Activated T-cell treated with anti-CD3 and anti-CD28 coated beads, Interleukin-2, amount 50 U/mL, for 72 hours (primary cell): ENCODE measurements at regions not wholly inside any gene's neighbourhood (a gene's known extent, or its start where the extent isn't known, plus 50 kb on each side); places are given as distances from the start of the nearest gene placed in this dataset.
"Not testable (repeated sequence)": the region's sequence is repeated elsewhere in the genome, so short reads cannot be mapped to it uniquely, and the experiment has no call there.

ENCODE experiments used
- ATAC-seq, 2 donors: fragments of 150-1000 bp; cut with Tn5 transposase; replicated peaks in 1 of 2; 2 replicates each; pipeline ENCODE4 v1.10.0; 2021; ENCODE audit warnings: moderate library complexity in 2 of 2, mild to moderate bottlenecking in 1 of 2
- DNase-seq, 2 donors: peaks; one replicate each; pipeline ENCODE4 v3.0.0; 2021 to 2022; ENCODE audit warnings: mixed read lengths in 1 of 2
- H3K27ac Mint-ChIP-seq: one replicate; pipeline ENCODE4 v1.8.0; 2022; ENCODE audit warnings: mild to moderate bottlenecking, moderate library complexity, mixed read lengths
- H3K27me3 Mint-ChIP-seq: one replicate; pipeline ENCODE4 v1.8.0; 2022; ENCODE audit warnings: low read depth, mixed read lengths
- H3K36me3 Mint-ChIP-seq, 2 donors: one replicate each; pipeline ENCODE4 v1.8.0; 2022; ENCODE audit warnings: mixed read lengths in 2 of 2, mild to moderate bottlenecking in 1 of 2; ENCODE audit not compliant: insufficient read depth in 2 of 2
- H3K4me1 Mint-ChIP-seq: one replicate; pipeline ENCODE4 v1.8.0; 2022; ENCODE audit warnings: low read depth, mixed read lengths
- H3K4me3 Mint-ChIP-seq, 2 donors: one replicate each; pipeline ENCODE4 v1.8.0; 2022; ENCODE audit warnings: mild to moderate bottlenecking in 2 of 2, mixed read lengths in 2 of 2, moderate library complexity in 2 of 2
- H3K9me3 Mint-ChIP-seq, 2 donors: one replicate each; pipeline ENCODE4 v1.8.0; 2022; ENCODE audit warnings: mixed read lengths in 2 of 2

- Mint-ChIP-seq H3K36me3 (peaks cover 2 to 3% of the 10 kb centered on the region in 2 donors), H3K4me1 (no peaks in the 10 kb centered on the region), H3K9me3 (peaks cover 0 to 2% of the 10 kb centered on the region in 2 donors), H3K4me3 (no peak overlapping the region), H3K27me3 (no peaks in the 10 kb centered on the region), H3K27ac (no peak overlapping the region)
- ATAC-seq: no peak
- DNase-seq: no peak
Measured at GRCh38 chr20:60171738-60172137, 213.5 kb downstream of the CDH26 start.

GRCh38 chr20:60172346-60172984 is 214.2 kb downstream of the CDH26 start:
- peaks cover 0 to 2% of the 10 kb centered on the region in 2 donors for H3K9me3 Mint-ChIP-seq
- no peak overlapping the region for H3K27ac Mint-ChIP-seq
- no peak overlapping the region for H3K4me3 Mint-ChIP-seq
- peaks cover 2 to 3% of the 10 kb centered on the region in 2 donors for H3K36me3 Mint-ChIP-seq
- DNase-seq (no peak), ATAC-seq (no peak)
- H3K27me3 Mint-ChIP-seq: no peaks in the 10 kb centered on the region
- H3K4me1 Mint-ChIP-seq: no peaks in the 10 kb centered on the region

GRCh38 chr20:60177080-60177479 is 218.9 kb downstream of the CDH26 start:
- Mint-ChIP-seq H3K9me3 (peaks cover 0 to 2% of the 10 kb centered on the region in 2 donors), H3K36me3 (peaks cover 2 to 3% of the 10 kb centered on the region in 2 donors), H3K27ac (no peak overlapping the region), H3K4me3 (no peak overlapping the region), H3K27me3 (no peaks in the 10 kb centered on the region), H3K4me1 (no peaks in the 10 kb centered on the region)
- DNase-seq (no peak), ATAC-seq (no peak)

GRCh38 chr20:60180986-60181385 is 222.8 kb downstream of the CDH26 start:
- peaks cover 6% of the 10 kb centered on the region in 2 donors for H3K9me3 Mint-ChIP-seq
- no peak for ATAC-seq
- no peak for DNase-seq
- peaks cover 2% of the 10 kb centered on the region in 2 donors for H3K36me3 Mint-ChIP-seq
- no peaks in the 10 kb centered on the region for H3K27me3 Mint-ChIP-seq
- no peak overlapping the region for H3K27ac Mint-ChIP-seq
- H3K4me3 Mint-ChIP-seq: no peak overlapping the region
- H3K4me1 Mint-ChIP-seq: no peaks in the 10 kb centered on the region

GRCh38 chr20:60186412-60186811 is 228.2 kb downstream of the CDH26 start:
- DNase-seq (no peak), ATAC-seq (no peak)
- H3K9me3 Mint-ChIP-seq: peaks cover 6% of the 10 kb centered on the region in 2 donors
- no peak overlapping the region for H3K27ac Mint-ChIP-seq
- H3K4me3 Mint-ChIP-seq: no peak overlapping the region
- peaks cover 2% of the 10 kb centered on the region in 2 donors for H3K36me3 Mint-ChIP-seq
- H3K4me1 Mint-ChIP-seq: no peaks in the 10 kb centered on the region
- no peaks in the 10 kb centered on the region for H3K27me3 Mint-ChIP-seq

- Mint-ChIP-seq H3K4me3 (no peak overlapping the region), H3K27ac (no peak overlapping the region)
- ATAC-seq: no peak
Measured at GRCh38 chr20:60187683-60188082, 229.5 kb downstream of the CDH26 start.

GRCh38 chr20:60191014-60191413 is 232.8 kb downstream of the CDH26 start:
- H3K4me1 Mint-ChIP-seq: no peaks in the 10 kb centered on the region
- no peaks in the 10 kb centered on the region for H3K36me3 Mint-ChIP-seq
- no peak overlapping the region for H3K27ac Mint-ChIP-seq
- DNase-seq (no peak), ATAC-seq (no peak)
- H3K9me3 Mint-ChIP-seq: no peaks in the 10 kb centered on the region
- no peaks in the 10 kb centered on the region for H3K27me3 Mint-ChIP-seq
- no peak overlapping the region for H3K4me3 Mint-ChIP-seq

More at GRCh38 chr20:60187683-60188082, 229.5 kb downstream of the CDH26 start:
- H3K9me3 Mint-ChIP-seq: peaks cover 6% of the 10 kb centered on the region in 2 donors
- no peaks in the 10 kb centered on the region for H3K4me1 Mint-ChIP-seq
- H3K27me3 Mint-ChIP-seq: no peaks in the 10 kb centered on the region
- no peak for DNase-seq
- peaks cover 2% of the 10 kb centered on the region in 2 donors for H3K36me3 Mint-ChIP-seq

GRCh38 chr20:60192326-60192725 is 234.1 kb downstream of the CDH26 start:
- Mint-ChIP-seq H3K4me3 (no peak overlapping the region), H3K27me3 (no peaks in the 10 kb centered on the region), H3K27ac (no peak overlapping the region), H3K9me3 (no peaks in the 10 kb centered on the region), H3K36me3 (no peaks in the 10 kb centered on the region), H3K4me1 (no peaks in the 10 kb centered on the region)
- DNase-seq: no peak
- no peak for ATAC-seq

- H3K36me3 Mint-ChIP-seq, H3K9me3 Mint-ChIP-seq, H3K4me3 Mint-ChIP-seq, H3K4me1 Mint-ChIP-seq, ATAC-seq, H3K27me3 Mint-ChIP-seq, DNase-seq: not testable (repeated sequence)
- peak overlapping the region; percentile 26 for H3K27ac Mint-ChIP-seq
Measured at GRCh38 chr20:60199132-60199531, 240.9 kb downstream of the CDH26 start.

GRCh38 chr20:60199866-60200265 is 241.6 kb downstream of the CDH26 start:
- Mint-ChIP-seq H3K27ac (no peak overlapping the region), H3K4me1 (no peaks in the 10 kb centered on the region), H3K36me3 (peaks cover 7 to 8% of the 10 kb centered on the region in 2 donors), H3K9me3 (peaks cover 3 to 7% of the 10 kb centered on the region in 2 donors), H3K4me3 (no peak overlapping the region), H3K27me3 (peaks cover 7% of the 10 kb centered on the region)
- DNase-seq (no peak), ATAC-seq (no peak)

- peaks cover 8% of the 10 kb centered on the region for H3K27me3 Mint-ChIP-seq
- no peak overlapping the region for H3K27ac Mint-ChIP-seq
- DNase-seq: no peak
- peaks cover 7 to 8% of the 10 kb centered on the region in 2 donors for H3K36me3 Mint-ChIP-seq
- no peak for ATAC-seq
- peaks cover 3 to 7% of the 10 kb centered on the region in 2 donors for H3K9me3 Mint-ChIP-seq
- no peak overlapping the region for H3K4me3 Mint-ChIP-seq
- H3K4me1 Mint-ChIP-seq: no peaks in the 10 kb centered on the region
Measured at GRCh38 chr20:60200305-60200918, 242.2 kb downstream of the CDH26 start.

GRCh38 chr20:60201198-60201835 is 243.1 kb downstream of the CDH26 start:
- DNase-seq: no peak
- Mint-ChIP-seq H3K9me3 (peaks cover 3 to 7% of the 10 kb centered on the region in 2 donors), H3K4me3 (no peak overlapping the region), H3K27ac (no peak overlapping the region), H3K27me3 (peaks cover 16% of the 10 kb centered on the region), H3K4me1 (no peaks in the 10 kb centered on the region), H3K36me3 (peaks cover 7 to 8% of the 10 kb centered on the region in 2 donors)
- ATAC-seq: no peak

GRCh38 chr20:60202046-60202445 is 243.8 kb downstream of the CDH26 start:
- Mint-ChIP-seq H3K4me1 (no peaks in the 10 kb centered on the region), H3K27me3 (peaks cover 16% of the 10 kb centered on the region), H3K9me3 (peaks cover 3 to 7% of the 10 kb centered on the region in 2 donors), H3K4me3 (no peak overlapping the region), H3K36me3 (peaks cover 7 to 8% of the 10 kb centered on the region in 2 donors), H3K27ac (no peak overlapping the region)
- DNase-seq (no peak), ATAC-seq (no peak)
